Stimulated activated CD8-positive, alpha-beta memory T cell treated with anti-CD3 and anti-CD28 coated beads, Interleukin-12 subunit alpha, Interleukin-12 subunit beta, amount 100 ng/mL, for 24 hours (primary cell): ENCODE measurements at regions not wholly inside any gene's neighbourhood (a gene's known extent, or its start where the extent isn't known, plus 50 kb on each side); places are given as distances from the start of the nearest gene placed in this dataset.
A peak's percentile ranks its signal among the peaks of the same experiment; 100 is the strongest.

ENCODE experiments used
- DNase-seq: peaks from one replicate; pipeline ENCODE4 v3.0.0-alpha.2; 2020; ENCODE audit errors: extremely low read depth

DNA sequence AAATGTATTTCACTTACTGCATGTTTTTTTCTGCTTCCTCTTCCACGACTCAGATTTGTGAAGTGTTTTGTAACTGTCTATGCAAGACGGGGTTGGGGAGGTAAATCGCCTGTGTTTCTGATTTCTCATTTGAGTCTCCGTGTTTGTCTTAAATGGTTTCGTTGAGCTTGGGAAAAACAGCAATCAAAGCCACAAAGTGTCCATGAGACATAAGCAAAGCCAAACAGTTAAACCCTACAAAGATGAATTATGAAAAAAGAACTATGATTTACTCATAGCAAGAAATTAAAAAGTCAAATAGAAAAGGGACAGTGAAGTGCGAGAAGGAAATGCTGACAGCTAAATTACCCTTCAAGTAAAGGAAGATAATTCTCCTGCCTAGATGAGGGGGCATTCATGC lies 164.3 kb upstream of the TMPO start:
- no peak for DNase-seq

DNA sequence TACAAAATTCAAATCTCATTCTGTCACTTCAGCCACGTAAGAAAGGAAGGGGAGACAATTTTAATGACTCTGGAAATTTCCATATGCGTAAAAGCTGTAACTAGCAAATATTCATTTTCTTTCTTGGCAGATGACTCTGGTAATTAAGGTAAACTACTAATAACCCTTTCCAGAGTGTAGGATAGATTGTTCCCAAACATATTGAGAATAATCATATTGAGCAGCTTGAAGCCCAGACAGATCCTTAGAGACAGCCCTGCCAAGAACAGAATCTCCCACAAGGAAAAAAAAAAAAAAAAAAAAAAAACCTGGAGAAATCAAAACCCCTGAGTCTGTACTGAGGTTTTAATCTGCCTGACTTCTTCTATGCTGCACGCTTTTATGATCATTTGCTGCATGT lies 163.6 kb upstream of the TMPO start:
- no peak for DNase-seq

DNA sequence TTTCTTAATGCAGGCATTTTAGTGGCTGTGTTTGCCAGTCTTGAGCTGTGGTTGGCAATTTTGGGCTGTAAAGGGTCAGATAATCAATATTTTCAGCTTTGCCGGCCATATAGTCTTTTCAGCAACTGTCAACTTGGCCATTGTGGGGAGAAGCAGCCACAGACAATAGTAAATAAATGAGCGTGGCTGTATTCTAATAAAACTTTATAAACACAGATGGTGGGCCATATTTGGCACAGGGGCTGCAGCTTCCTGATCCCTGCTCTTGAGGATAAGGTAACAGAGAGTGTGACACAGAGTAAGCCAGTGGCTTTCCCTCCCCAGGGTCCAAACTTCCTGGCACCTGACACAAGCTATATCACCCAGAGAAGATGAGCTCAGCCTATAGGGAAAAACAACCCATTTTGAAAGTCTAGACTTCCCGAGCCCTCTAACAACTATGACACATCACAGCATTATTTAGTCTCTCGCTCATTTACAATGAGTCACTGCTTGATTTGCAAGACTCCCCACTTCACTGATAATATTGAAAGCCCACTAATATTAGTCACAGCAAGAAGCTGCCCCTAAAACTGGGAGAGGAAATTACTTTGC lies 163.1 kb upstream of the TMPO start:
- DNase-seq: no peak

DNA sequence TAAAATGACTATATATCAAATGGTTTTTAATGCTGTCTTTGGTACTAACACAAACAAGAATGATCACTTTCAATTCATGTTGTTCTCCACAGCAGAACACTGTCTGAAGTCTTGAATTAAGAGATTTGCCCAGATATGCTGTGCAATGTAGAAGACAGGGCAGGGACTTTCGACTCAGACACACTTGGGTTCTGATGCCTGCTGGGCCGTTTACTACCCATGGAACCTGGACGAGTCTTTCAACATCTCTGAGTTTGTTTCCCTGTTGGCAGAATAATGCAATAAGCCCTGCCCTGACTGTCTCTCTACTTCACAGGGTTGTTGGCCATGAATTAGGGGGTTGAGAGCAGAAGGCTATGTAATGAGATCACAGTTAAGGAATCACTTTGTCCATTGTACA lies 162.6 kb upstream of the TMPO start:
- DNase-seq: no peak

DNA sequence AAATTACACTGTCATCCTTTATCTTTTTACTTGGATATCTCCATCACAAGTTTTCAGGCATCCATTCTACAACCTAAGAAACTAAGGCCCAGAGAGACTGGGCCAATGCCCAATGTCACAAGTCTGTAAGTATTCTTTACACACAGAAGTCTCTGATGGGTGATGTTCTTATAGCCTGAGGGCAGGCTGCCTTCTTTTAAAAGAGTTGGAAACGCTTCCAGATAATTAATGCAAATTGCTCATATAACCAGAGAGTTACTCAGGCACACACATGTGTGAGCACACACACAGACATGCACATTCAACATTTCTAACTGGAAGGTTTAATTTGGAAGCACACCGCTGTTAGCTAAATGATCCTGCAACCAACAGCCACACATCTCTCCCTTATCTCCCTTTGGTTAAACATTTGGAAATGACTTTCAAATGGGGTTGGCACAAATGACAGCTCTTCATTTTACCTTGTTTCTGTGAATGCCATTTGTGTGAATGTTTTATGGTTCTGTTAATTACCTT lies 160.8 kb upstream of the TMPO start:
- no peak for DNase-seq

DNA sequence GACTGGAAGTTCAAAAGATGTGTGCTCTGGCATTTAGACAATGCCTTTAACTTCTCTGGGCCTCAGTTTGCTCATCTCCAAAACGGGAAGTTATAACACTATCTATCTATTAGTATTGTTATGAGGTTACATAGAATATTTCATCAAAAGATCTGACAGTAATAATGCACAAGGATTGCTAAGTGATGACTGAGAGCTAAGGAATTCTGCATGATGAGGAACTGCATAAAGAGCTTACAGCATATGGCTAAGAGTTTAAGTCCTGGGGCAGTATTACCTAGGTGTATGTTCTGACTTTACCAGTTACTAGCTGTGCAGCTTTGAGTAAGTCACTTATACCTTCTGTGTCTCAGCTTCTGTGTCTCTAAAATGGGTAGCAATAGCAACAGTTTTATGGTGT lies 160.1 kb upstream of the TMPO start:
- DNase-seq: no peak

DNA sequence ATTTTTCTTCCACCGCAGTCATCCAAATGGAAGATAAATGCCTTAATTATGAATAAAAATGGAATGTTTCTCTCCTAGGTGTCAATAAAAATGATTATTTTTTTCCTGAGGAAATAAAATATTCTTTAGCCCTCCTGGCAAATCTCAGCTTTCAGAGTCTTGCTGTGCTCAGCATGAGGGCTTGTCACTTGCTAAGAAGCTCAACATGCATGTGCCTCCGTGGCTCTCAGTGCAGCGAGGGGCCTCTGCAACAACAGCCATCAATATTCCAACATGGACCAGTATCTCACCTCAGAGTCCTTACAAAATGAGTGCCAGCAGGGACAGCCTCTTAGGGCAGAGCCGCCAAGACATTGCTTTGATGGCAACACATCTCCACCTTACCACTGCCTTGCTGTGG lies 159.5 kb upstream of the TMPO start:
- DNase-seq: no peak

DNA sequence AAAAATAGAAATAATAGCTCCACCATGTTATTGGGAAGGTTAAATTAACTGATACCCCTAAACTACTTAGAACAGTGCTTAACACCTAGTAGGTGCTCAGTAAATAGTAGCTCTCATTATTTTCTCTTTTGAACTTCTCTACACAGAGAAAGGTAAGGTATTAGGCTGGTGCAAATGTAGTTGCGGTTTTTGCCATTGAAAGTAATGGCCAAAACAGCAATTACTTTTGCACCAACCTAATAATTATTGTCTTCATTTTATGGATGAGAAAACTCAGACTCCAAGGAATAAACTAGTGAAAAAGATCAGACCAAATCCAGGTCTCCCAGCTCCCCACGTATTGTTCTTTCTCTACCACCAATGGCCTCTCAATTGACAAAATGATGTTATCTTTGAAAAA lies 157.2 kb upstream of the TMPO start:
- no peak for DNase-seq

DNA sequence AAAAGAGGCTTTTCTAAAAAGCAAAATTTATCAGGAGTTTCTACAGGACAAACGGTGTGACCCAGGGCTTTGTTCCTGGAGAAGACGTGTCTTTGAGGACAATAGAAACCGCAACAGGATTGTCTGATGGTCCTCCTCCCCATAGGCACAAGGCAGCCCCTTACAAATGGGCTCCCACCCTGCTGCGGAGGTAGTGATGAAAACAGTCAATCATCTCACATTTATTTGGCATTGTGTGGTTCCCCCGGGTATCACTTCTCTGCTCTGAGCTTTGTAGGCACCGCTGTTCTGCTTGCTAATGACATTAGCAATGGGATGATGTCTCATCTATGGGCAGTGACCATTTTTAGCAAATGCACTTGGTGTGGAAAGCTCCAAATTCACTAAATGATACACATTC lies 155.5 kb upstream of the TMPO start:
- DNase-seq: no peak

DNA sequence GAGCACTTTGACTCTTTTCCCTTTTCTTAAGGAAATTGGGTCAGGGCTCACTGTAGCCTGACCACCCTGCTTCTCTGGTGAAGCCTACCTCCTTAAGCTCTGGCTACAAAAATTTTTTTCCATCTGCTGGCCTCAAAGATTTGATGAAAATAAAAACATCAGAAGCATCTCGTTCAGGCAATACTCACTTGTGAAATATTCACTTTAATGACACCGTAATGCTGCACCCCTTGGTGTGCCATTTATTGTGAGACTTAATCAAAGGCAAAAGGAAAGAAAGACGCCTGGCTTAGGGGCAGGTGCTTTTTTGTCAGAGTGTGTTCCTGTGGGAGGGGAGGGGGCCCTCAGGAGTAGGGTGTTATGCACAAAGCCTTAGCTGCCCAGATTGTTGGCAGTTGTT lies 155.0 kb upstream of the TMPO start:
- DNase-seq: no peak

DNA sequence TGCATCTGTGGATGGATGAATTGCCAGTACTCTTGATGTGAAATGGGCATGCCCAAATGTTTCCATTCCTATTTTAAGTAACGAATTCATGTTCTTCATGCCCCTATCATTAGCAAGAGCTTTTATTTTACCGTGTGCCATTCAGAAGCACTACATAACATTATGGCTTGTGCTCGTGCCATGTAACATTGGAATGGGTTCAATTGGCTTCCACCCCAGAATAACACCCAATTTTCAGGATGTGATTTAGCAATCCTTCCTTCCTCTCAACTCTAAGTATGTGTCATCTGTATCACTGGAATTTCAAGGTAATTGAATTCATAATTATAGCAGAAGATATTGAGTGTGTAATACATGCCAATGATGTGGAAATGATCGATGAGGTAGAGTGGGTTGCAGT lies 145.8 kb upstream of the TMPO start:
- DNase-seq: no peak

DNA sequence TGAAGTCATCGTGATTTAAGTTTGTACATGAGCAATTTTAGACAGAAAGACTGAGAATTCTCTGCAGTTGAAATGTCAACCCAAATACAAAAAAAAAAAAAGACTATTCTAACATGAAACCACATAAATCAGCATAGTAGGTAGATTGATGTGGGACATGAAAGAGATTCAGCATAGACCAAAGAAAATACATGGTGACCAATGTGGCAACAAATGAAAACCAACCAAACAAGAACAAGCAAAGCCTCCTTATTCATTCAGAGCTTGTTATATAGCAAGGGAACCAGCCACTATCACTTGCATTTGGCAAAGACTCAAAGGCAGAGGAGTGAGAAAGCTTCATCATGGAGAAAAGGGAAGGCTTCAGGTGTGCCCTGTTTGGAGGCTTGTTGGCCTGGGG lies 144.4 kb upstream of the TMPO start:
- DNase-seq: no peak

DNA sequence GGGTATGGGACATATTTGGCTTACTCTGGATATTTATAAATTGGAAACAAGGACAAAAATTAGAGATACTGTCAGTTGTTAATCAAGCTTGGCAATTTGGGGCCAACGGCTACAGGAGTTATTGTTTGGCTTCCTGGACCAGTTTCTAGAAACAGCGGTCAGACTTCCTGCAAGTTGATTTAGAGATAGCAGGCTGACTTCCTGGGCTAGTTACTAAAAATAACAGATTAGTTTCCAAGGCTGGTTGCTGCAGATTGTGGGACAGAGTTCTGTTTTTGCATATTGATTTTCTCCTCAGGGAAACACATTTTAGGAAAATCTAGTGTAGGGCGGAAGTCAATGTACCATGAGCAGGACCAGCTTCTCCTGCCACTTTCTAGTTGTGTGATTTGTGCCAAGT lies 144.0 kb upstream of the TMPO start:
- DNase-seq: no peak

DNA sequence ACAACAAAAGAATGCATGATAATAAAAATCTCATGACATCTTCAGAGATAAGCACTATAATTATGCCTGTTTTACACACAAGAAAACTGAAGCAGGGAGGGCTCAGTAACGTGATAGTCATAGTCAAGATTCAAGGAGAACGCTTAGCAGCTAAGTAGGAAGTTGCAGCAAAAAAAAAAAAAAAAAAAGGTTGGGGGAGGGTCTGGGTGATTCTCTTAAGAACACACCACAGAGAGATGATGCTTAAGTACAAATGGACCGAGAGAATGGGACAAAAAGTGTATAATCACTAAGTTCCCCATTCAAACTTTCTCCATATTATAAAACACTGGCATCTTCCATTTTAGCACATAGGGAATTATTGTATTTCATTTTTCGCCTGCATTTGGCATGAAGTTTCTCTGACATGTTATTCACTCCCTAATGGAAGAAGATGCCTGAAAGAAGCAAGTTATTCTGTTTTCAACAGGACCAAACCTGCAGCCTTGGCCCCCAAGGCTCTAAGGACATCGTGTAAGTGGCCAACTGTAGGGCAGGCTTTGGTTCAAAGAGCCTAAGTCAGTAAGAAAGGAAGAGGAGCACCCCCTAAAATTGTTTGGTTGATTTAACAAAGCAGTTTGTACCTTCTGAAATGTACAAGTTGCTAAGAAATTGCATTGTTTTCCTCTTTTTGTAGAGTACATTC lies 142.9 kb upstream of the TMPO start:
- no peak for DNase-seq

DNA sequence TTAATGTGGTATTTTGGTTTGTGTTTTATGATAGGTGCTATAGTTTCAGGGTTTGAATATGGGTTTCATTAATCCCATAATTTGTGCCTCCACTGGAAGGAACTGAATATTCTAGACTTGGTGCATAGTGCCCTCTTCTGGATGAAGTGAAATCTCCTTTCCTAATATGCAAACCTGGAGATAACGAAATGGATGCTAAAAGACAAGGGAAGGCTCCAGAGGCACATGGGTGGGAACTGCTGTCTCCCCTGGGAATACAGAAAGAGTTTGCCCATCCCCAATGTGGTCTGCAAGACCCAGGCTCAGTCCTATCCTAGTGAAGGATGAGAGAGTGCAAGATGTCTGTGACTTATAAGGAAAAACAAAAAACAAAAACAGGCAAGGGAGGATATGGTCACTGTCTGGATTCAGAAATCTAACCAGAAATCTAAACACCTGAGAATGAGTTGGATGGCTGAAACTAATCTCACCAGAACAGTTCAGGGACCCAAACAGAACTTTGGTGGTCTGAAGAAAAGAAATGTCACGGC lies 142.3 kb upstream of the TMPO start:
- DNase-seq: no peak

DNA sequence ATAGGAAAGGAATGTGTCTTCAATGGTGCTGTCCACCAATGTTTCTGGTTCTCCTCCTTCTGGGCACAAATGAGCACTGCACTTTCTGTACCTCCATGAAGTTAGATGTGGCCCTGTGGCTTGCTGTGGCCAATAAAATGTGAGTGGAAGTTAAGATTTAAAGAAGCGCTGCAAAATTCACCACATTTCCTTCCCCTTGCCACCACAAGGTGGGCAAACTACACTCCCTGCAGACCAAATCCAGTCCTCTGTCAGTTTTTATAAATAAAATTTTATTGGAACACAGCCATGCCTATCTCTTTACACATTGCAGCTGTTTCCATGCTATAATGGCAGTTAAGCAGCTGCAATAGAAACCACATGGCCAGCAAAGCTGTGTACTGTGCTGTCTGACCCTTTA lies 141.4 kb upstream of the TMPO start:
- no peak for DNase-seq

DNA sequence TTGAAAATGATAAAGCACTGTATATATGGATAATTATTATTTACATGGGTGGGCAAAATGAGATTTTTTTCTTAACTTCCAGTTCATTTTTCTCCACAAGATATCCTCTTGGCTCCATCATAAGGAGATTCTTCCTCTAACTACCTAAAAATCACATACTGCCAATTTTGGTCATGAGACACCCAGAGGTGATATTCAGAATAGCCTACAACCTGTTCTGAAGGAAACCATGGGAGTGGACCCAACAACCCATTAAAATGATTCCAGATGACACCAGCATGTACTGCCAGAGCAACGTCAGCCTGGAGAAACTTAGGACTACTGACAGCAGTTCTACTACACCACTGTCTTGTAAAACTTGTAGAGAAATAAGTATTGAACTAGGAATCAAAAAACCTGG lies 136.3 kb upstream of the TMPO start:
- DNase-seq: no peak

DNA sequence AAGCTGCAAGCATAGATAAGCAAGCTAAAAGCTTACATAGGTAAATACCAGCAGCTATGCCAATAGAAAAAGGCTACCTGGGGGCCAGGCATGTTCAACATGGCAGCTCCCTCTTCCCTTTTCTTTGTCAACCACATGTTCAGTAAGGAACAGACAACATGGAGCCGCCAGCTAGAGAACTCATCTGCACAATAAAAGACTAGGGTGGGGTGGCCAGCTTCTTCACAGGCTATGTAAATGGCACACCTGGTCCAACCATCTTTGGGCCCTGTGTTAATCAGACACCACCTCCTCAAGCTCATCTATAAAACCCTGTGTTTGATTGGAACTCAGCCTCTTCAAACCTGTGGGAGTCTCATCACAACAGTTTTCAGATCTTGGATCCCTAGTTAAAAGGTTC lies 129.7 kb upstream of the TMPO start:
- no peak for DNase-seq

DNA sequence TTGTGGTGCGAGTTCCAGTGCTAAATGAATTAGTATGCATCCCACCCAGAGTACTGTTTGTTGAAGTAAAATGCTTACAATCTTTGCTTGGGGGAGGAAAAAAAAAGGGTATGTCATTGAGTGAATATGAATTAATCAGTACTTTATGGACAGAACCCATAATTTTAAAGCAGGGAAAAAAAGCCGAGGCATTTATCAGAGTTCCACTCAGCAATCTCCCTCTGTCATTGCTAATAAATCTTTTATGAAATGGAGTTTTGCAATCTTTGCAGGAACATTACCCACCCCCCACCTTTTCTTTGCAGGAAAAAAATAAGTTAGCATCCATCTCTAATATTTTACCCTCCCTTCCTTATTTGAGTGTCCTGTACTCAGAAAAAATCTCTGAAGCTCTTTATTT lies 127.9 kb upstream of the TMPO start:
- no peak for DNase-seq

DNA sequence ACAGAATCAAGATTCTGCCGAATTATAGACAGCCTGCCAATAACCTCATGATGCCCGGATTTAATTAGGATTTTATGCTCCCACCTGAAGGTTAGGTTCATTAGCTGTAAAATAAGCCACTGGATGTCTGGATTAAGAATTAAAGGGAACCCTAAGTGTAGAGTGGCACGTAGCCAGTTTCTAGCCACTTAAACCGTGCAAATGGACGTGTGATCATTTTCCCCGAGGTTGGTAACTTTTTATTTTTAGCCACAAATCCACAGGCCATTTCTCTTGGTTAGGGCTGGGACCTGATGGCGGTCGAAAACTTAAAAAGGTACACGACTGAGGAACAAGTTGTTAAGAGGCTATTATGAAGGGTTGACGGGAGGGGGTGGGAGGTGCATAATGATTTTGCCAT lies 127.3 kb upstream of the TMPO start:
- DNase-seq: no peak

DNA sequence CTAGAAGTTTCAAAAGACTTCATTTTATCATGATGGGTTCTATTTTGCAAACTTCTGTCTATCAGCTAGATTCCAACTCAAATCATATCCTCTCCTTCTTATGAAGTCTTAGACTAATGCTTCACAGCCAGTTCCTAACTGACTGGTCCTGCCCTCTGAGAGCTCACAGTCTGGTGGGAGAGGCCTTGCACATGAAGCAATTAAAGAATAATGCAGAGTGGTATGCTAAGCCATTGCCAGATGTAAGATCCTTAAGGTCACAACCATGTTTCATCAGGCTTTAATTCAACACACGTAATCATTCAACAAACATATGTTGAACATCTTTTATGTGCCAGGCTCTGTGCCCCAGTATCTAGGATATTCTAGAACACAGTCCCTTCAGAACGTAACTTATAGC lies 125.8 kb upstream of the TMPO start:
- DNase-seq: no peak

DNA sequence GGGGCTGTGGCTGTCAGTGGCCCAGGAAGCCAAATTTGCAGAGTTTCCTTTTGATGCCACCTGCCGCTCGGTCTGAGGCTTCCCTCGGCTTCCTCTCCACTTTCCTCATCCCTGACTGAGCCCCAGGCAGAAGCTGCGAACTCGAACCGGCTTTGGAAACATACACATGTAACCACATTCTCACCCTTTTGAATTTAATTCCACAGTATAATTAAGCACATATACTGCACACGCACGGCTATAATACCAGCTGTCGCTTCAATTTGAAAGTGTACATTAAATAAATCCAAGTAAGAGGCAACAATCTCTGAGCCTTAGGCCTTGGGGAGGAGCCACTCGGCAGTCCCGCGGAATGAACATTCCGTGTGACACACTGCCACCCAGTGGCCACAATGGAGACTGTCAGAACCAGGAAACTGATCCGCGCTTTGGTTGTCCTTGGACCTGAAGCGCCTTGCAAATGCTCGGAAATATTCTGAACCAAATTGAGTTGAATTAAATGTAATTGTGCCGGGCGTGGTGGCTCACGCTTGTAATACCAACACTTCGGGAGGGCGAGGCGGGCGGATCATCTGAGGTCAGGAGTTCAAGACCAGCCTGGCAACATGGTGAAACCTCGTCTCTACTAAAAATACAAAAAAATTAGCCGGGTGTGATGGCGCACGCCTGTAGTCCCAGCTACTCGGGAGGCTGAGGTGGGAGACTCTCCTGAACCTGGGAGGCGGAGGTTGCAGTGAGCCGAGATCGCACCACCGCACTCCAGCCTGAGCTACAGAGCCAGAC lies 117.9 kb upstream of the TMPO start:
- DNase-seq: peak; percentile 45

DNA sequence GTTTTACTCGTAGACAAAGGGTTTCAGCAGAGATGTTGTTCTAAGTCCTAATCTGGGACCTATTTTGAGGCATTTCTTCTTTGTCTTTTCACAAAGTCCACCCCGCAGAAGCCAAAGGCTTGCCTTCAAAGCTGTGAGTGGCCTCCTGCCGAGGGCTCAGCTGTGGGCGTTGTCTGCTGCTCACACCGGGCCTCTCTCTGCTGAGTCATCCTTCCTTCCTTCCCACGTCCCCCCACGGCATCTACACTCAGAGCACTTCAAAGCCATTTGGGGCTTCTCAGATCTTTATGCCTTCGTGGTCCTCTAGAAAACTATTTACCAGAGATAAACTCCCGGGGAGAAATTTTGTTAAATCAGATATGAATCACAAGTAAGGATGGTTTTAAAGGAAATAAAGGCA lies 115.9 kb upstream of the TMPO start:
- DNase-seq: peak; percentile 31
